ENCODE measurements at regions not wholly inside any gene's neighbourhood (a gene's known extent, or its start where the extent isn't known, plus 50 kb on each side); places are given as distances from the start of the nearest gene placed in this dataset.

DNA sequence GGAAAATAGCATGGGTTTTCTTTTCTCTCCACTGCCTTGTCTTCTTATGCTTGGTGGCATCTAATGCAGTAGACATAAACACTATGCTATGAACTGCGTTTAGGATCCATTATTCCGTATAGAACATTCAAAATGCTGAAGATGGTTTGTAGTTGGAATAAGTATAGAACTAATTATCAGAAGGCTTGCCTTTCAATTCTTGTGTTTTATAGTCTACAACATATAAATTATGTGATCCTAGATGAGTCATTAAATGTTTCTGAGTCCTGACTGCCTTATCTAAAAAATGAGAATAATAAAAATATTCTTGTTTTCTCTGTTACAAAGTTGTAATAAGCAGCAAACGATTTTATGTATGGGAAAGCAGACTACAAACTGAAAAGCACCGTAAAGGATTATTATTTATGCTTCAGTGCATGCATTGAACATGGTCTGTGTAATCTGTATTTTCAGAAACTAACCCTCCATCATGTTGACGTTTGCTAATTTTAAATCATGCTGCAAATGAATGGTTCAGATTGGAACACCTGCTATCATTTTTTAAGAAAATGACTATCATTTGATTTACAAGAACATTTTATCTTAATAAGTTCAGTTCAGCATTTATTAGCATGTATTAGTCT is 335.9 kb upstream of the AADAT start:
- TF ChIP-seq GATA2 (IDR thresholded peaks at IDR 0.05; ENCODE audit: low read depth, low read length) = no peak
- no peak for TF ChIP-seq GATA3 (IDR thresholded peaks at IDR 0.05; ENCODE audit: low read depth, low read length)

All from SH-SY5Y (cell line).